NCI-H2081 (cell line): ENCODE measurements at regions not wholly inside any gene's neighbourhood (a gene's known extent, or its start where the extent isn't known, plus 50 kb on each side); places are given as distances from the start of the nearest gene placed in this dataset.

ENCODE experiments used
- DNase-seq, 2 experiments: peaks; one replicate each; lab custom pipeline; 2025; lab: John Stamatoyannopoulos, UW

DNA sequence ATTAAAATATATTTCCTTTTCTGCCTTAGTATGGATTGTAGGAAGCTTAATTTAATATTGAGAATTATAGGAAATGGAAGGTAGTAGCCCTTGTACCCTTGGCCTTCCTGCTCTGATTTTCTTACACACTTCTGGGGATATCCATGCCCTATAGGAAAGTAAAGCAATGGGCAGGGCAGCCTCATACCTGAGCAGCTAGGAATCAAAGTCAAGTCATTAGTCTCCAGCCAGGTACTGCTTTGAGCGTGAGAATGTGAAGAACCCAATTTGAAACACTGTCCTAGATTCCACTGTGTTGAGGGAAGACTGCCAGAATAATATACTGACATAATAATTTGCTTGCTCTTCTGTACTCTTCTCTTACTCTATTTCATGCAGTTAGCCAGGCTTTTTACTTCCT lies 51.0 kb upstream of the L3MBTL3 start:
- no peak for DNase-seq

- DNase-seq = no peak
Measured at GRCh38 chr6:129966125-129966524, 52.3 kb upstream of the L3MBTL3 start.

- DNase-seq = no peak
Measured at GRCh38 chr6:129965096-129965495, 53.3 kb upstream of the L3MBTL3 start.

- DNase-seq = no peak
Measured at GRCh38 chr6:129959358-129959930, 58.9 kb upstream of the L3MBTL3 start.

DNA sequence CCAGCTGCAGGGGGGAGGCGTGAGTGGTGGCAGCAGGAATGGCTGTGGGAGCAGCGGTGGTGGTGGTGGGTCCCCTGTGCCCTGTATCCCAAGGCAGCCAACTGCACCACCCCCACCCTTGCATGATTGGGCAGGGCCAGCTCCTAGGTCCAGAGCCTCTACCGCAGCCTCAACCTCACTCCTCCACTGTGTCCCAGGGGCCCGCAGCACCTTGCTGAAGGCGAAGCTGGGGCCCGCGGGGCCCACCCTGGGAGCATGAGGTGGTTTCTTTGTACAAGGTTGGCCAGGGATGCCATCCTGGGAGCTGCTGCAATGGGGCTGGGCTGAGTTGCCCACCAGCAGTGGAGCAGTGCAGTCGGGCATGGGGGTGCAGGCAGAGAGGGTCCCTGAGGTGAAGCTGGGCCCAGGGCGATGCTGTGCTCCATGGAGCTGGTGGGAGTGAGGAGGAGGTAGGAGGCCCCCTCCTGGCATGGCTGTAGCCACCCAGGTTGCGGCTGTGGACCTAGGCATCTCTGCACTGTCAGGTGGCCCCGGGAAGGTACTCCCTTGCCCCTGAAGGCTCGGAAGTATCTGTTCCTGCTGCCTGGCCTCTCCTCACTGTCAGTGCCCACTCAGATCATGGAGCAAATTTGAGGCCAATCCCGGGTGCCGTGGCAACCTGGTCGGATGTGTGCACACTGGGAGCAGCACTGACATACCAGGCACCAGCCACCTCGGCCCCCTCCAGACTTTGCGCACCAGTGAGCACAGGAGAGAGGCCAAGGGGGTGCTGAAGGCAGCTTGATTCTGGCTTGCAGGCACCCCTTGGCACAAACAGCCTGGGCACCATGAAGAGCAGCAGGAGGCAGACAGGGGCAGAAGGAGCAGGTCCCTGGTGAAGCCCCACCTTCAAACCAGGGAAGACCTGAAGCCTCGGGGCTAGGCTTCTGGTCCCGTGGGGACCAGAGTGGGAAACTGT lies 60.2 kb upstream of the L3MBTL3 start:
- no peak for DNase-seq

DNA sequence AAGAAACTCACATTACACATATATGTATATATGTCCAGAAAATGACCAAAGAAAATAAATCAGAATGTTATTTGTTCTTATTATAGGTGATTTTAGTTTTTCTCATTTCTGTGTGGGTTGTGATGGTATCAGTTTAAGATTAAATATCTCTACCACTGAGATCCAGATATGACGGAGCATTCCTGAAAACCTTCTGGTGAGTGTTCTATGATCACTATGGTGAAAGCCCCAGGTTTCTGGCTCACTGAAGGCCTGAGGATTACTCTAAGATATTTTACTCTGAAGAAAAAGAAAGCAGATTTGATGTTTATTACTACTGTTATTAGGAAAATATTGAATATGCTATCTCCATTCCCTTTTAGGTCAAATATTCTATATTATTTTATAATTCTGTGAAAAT lies 62.8 kb upstream of the L3MBTL3 start:
- DNase-seq = no peak

DNA sequence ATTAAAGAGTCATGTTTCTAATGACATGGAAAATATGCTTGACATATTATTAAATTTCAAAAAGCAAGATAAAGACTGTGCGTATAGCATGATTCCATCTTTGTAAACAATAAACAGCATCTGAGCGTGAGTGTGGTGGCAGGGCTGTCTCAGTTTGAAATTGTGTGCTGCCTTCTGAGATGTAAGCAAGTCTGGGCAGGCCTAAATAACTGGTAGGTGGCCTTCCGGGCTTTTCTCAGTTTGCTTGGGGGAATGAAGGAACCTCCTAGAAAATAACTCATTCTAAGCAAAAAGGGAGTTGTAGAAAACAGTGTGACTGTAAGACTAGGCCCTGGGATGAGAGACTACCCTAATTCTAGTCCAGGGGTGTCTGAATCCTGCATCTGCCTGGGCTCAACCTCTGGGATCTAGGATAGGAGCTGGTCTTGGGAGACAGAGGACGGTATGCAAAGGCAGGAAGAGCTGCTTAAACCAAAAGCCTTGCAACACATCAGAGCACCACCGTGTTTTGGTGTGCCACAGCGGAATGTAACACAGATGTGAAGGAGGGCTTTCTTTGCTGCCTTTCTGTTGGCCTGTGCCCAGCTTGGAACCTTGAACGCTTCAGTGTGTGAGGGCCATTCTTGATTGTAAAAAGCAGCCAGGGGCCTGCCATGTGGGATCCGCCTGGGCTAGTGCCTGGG lies 63.5 kb upstream of the L3MBTL3 start:
- no peak for DNase-seq

- no peak for DNase-seq
Measured at GRCh38 chr6:129947797-129948196, 70.6 kb upstream of the L3MBTL3 start.

DNA sequence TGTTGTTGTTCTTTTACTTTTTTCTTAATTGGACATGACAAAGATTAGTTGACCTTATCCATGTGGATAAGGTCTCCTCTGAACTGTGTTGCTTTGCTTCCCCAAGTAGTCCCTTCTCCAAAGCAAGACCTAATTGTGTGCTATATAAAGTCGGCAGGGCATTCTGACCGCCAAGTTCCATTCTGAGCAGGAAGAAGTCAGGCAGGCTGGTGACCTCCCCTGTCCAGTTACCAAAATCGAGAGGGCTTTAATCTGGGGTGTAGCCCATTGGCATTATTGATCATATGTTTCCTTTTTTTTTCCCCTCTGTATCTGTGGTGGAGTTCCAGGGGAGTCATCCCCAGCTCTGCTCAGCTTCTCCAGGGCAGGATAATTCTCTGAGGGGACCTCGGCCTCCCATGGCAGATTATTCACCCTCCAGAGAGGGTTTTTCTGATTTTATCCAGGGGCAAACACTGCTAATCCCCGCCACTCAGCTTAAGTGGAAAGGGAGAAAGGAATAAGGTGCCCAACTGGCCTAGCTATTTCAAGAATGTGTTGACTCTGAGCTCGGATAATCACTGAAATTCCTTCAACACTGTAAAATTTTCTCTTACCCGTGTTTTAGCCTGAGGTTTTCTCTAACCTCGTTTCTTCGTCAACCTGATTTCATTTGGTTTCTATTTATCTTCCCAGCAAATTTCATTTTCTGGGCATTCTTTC lies 71.8 kb upstream of the L3MBTL3 start:
- DNase-seq = no peak

DNA sequence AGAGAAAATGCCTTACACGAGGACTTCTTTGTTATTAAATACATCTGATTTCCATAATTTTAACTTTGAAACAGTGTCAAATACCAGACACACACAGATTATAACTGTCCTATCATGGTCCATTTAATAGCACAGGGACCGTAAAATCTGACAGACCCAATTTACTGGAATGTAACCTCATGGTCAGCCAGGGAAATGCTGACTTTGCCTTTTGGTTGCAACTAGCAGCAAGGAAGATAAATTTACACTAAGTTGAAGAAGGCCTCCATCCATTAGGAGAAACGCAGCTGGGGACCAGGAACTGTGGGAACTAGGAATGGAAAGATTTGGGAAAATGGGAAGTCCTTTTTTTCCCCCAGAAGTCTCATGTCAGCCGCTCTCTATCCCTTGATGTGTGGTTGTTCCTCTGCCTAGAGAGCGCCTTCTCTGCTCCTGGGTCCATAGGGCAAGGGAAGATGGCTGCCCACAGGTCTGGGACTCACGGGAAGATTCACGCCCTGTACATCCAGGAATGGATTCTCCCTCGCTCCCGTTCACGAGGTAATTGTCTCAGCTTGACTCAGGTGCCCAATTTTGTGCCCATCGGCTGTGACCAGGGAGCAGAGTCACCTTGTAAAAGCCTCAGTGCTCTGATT lies 74.6 kb upstream of the L3MBTL3 start:
- DNase-seq = no peak

DNA sequence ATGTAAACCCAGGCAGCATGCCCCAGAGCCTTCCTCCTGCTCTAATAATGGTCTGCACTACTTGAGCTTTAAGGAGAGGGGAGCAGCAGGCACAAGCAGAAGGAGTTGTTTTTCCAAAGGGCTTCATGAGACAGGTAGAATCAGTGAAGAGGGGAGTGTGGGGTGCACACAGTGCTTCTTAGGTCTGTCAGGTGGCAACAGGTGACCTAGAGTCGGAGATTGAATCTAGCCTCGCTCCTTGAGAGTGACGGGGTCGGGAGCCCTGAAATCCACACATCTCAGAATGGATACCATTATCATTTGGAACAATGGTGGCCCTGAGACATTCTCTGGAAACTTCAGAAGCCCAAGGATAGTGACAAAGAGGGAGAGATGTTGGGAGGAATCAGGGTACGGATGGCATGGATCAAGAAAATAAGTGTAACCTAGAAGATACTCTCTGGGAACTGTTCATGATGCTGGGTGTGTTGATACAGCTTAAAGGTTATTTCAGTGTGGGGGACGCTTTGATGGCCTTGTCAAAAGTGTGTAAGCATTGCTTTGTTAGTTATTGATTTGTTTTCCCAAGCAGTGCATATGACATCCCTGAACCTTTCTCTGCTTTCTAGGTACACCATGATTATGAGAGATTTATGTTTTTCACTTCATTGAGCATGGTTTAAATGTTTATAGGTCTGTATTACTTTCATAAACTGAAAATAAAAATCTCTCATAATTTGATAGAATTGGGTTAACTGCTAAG lies 77.8 kb upstream of the L3MBTL3 start:
- DNase-seq = no peak

DNA sequence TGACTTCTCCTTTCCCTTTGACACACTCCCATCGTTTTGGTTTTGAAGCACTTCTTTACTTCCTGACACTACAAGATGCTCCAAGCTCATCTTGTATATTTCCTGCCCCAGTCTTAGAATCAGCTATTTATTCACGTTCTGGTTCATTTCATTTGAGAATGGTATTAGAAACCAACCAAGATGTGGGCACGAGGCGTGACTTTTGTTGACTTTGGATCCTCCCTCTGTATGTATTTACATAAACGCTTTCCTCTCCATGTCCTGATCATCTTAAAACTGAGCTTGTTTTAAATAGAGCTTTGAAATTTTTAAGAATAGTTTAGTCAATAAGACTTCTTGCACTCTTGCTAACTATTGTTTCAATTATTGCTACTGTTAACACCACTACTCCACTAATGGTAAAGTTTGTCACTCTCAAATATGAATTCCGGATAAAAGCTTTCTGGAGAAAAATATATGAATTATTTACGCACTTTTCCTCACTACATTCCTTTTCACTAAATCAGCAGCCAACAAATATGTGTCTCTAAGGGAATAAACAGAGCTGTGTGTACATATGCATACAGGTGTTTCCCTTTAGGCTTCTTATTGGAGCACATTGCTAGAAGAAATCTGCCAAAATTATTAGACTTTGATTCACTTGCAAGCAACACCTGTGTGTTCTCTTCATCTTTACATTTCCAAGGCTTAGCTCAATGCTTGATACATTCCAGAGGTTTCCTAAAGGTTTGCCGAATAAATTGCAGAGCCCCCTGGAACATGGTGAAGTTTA lies 77.3 kb upstream of the TMEM244 start:
- DNase-seq = no peak

- DNase-seq = peak; percentile 22 to 66
Measured at GRCh38 chr6:129936329-129937165, 75.4 kb upstream of the TMEM244 start.

GRCh38 chr6:129932321-129932720 lies 71.2 kb upstream of the TMEM244 start:
- DNase-seq = no peak

GRCh38 chr6:129929433-129929832 lies 68.3 kb upstream of the TMEM244 start:
- no peak for DNase-seq

DNA sequence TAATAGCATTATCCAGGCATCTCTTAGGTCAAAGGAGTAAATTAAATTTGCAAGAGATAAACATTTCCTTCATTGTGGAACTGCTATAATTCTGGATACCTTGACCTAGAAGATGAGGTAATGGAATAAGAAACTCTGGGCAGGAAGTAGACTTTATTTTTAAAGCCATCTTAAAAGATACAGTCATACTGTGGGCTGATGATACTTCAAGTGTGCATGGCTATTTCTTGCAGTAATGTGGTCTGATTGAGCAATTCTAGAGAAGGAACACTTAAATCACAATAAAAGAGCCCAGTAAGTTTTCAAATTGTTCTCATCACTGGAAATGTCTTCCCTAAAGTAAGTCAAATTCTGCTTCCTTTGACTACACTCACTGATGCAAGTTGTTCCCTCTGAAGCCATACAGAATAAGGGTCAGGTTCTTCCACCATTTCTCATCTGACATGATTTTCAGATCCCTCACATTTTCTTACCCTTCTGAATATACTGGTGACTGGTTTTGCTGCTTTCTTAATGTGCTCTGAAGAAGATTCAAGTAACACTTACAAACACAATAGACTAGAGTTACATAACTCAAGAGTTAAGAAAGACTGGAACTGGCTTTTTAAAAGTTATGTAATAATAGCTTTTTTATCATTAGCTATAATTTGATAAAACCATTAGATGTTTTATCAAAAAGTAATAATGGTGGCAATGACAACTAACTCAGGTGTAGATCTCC lies 62.6 kb upstream of the TMEM244 start:
- DNase-seq = no peak

DNA sequence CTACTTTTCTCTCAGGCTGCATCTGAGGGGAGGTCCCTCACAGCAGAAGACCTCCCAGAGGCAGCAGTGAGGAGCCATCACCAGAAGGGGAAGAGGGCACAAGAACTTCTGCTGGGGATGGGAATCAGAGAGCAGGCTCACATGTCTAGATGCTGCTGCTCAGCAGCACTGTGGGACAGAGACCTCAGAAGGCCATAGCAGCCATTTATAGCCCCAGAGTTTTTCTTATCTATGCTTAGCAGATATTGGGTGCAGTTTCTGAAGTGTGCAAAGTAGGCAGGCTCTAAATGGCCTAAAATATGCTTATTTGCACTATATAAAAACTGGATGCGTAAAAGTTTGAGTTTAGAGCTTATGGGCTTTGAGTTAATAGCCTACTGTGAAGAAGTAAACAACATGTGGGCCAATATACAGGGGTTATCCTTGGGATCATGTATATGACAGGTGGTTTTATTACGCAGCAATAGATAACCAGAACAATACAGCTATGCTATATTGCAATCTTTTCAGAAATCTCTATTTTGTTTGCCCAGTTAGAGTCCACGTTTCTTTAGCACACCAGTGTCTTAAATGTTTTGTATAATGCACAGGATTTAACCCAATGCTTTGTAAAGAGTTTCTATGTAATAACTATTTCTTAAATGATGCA lies 60.2 kb upstream of the TMEM244 start:
- no peak for DNase-seq

GRCh38 chr6:129920103-129920798 lies 59.1 kb upstream of the TMEM244 start:
- no peak for DNase-seq
